Fibroblast of villous mesenchyme (primary cell): ENCODE measurements at regions not wholly inside any gene's neighbourhood (a gene's known extent, or its start where the extent isn't known, plus 50 kb on each side); places are given as distances from the start of the nearest gene placed in this dataset.

Source experiments
- DNase-seq: peaks from one replicate; pipeline ENCODE4 v3.0.0-alpha.2; 2010; ENCODE audit warnings: low read depth
- H3K4me3 ChIP-seq: 2 replicates; pipeline ENCODE4 v1.5.1; 2011; ENCODE audit warnings: low read depth, mild to moderate bottlenecking, low read length
- CTCF ChIP-seq: IDR thresholded peaks from 2 replicates; pipeline ENCODE4 v1.5.1; 2012; ENCODE audit warnings: low read depth, mild to moderate bottlenecking, low read length; ENCODE audit not compliant: insufficient read depth

- H3K4me3 ChIP-seq: no peak overlapping the region
- DNase-seq: peak; percentile 18
- TF ChIP-seq CTCF: no peak
Measured at GRCh38 chr7:159195946-159196345, 51.3 kb upstream of the VIPR2 start.
